B cell (primary cell): ENCODE measurements at regions not wholly inside any gene's neighbourhood (a gene's known extent, or its start where the extent isn't known, plus 50 kb on each side); places are given as distances from the start of the nearest gene placed in this dataset.
"Not testable (repeated sequence)": the region's sequence is repeated elsewhere in the genome, so short reads cannot be mapped to it uniquely, and the experiment has no call there.

ENCODE experiments used
- ATAC-seq: fragments of 200-7000 bp; cut with Tn5 transposase; one replicate; pipeline ENCODE4 v1.10.0; 2021; ENCODE audit warnings: low read depth, mild to moderate bottlenecking, moderate number of reproducible peaks, moderate library complexity
- CTCF ChIA-PET: fragments of 350-600 bp; sonication (Branson Sonifier 250); formaldehyde crosslinking; loops from one replicate; lab custom pipeline; 2021; ENCODE audit warnings: antibody characterized with exemption, inconsistent platforms; lab: Charles Lee
- POLR2A ChIA-PET: fragments of 350-600 bp; sonication (Branson Sonifier 250); formaldehyde crosslinking; loops from one replicate; lab custom pipeline; 2021; ENCODE audit warnings: antibody characterized with exemption; lab: Charles Lee
- DNase-seq: peaks from one replicate; pipeline ENCODE4 v3.0.0; 2013
- H2AFZ ChIP-seq: 2 replicates; pipeline ENCODE4 v1.6.1; 2012; ENCODE audit warnings: mild to moderate bottlenecking, low read depth, low read length; ENCODE audit not compliant: insufficient read depth, poor library complexity, severe bottlenecking
- H3K27ac ChIP-seq, 2 donors: 1 replicate in 1 of 2; 2 replicates in 1 of 2; pipeline ENCODE4 v1.5.1; 2012 to 2013; ENCODE audit warnings: low read length in 2 of 2, mild to moderate bottlenecking in 2 of 2, moderate library complexity in 1 of 2
- H3K27me3 ChIP-seq, 4 experiments: fragments of 200-600 bp in 1 of 4; sonication (generic) in 1 of 4; replicated peaks in 1 of 4; 1 replicate in 2 of 4; 2 replicates in 2 of 4; pipeline versions ENCODE4 v1.6.1 to v1.7.0; 2013 to 2016; ENCODE audit warnings: low read length in 3 of 4, mild to moderate bottlenecking in 2 of 4, mixed read lengths in 1 of 4, moderate library complexity in 1 of 4; ENCODE audit not compliant: insufficient read depth in 4 of 4, control insufficient read depth in 3 of 4; ENCODE audit errors: control extremely low read depth in 1 of 4
- H3K36me3 ChIP-seq, 2 experiments: replicated peaks in 1 of 2; 1 replicate in 1 of 2; 2 replicates in 1 of 2; pipeline versions ENCODE4 v1.6.1 to v1.7.1; 2013; ENCODE audit warnings: low read length in 1 of 2; ENCODE audit not compliant: insufficient read depth in 2 of 2, control insufficient read depth in 1 of 2; ENCODE audit errors: control extremely low read depth in 1 of 2, extremely low read depth in 1 of 2
- H3K4me1 ChIP-seq, 2 donors: fragments of 200-600 bp in 1 of 2; sonication (generic) in 1 of 2; 1 replicate in 1 of 2; 2 replicates in 1 of 2; pipeline versions ENCODE4 v1.5.1 to v1.6.1; 2013 to 2017; ENCODE audit warnings: low read length in 2 of 2; ENCODE audit not compliant: control insufficient read depth in 2 of 2, insufficient read depth in 2 of 2
- H3K4me2 ChIP-seq: replicated peaks from 2 replicates; pipeline ENCODE3; 2012; ENCODE audit warnings: mild to moderate bottlenecking, low read depth, low read length; ENCODE audit not compliant: poor library complexity, severe bottlenecking
- H3K4me3 ChIP-seq, 5 experiments: fragments of 200-600 bp in 1 of 5; sonication (generic) in 1 of 5; 1 replicate in 3 of 5; 2 replicates in 2 of 5; pipeline versions ENCODE4 v1.5.1 to v1.7.0; 2011 to 2016; ENCODE audit warnings: low read length in 4 of 5, mild to moderate bottlenecking in 4 of 5, low read depth in 2 of 5, control low read depth in 1 of 5, moderate library complexity in 1 of 5; ENCODE audit not compliant: insufficient read depth in 1 of 5; ENCODE audit errors: control extremely low read depth in 1 of 5, extremely low read depth in 1 of 5
- H3K79me2 ChIP-seq: fragments of 200-600 bp; sonication (generic); one replicate; pipeline ENCODE4 v1.6.0; 2016; ENCODE audit warnings: low read length; ENCODE audit not compliant: control insufficient read depth, insufficient read depth
- H3K9ac ChIP-seq: fragments of 200-600 bp; sonication (generic); 2 replicates; pipeline ENCODE4 v1.6.1; 2017; ENCODE audit warnings: mild to moderate bottlenecking, low read length, moderate library complexity
- H3K9me3 ChIP-seq, 3 donors: one replicate each; pipeline versions ENCODE4 v1.6.1 to v1.7.1; 2013; ENCODE audit warnings: low read length in 2 of 3; ENCODE audit not compliant: control insufficient read depth in 2 of 3, insufficient read depth in 1 of 3; ENCODE audit errors: control extremely low read depth in 1 of 3
- H4K20me1 ChIP-seq: 2 replicates; pipeline ENCODE4 v1.6.0; 2012; ENCODE audit warnings: mild to moderate bottlenecking, low read length; ENCODE audit not compliant: insufficient read depth, control insufficient read depth, poor library complexity, severe bottlenecking
- H3K27ac Mint-ChIP-seq: one replicate; pipeline ENCODE4 v1.8.0; 2021; ENCODE audit warnings: mixed read lengths
- H3K27me3 Mint-ChIP-seq: one replicate; pipeline ENCODE4 v1.8.0; 2021; ENCODE audit warnings: mixed read lengths
- H3K4me1 Mint-ChIP-seq: one replicate; pipeline ENCODE4 v1.8.0; 2021; ENCODE audit warnings: mixed read lengths
- H3K4me3 Mint-ChIP-seq: one replicate; pipeline ENCODE4 v1.8.0; 2021; ENCODE audit warnings: mixed read lengths
- H3K9me3 Mint-ChIP-seq: one replicate; pipeline ENCODE4 v1.8.0; 2022; ENCODE audit warnings: mixed read lengths; ENCODE audit not compliant: insufficient read depth
- EZH2 ChIP-seq: IDR thresholded peaks from 2 replicates; pipeline ENCODE4 v1.6.1; 2012; ENCODE audit warnings: borderline replicate concordance, low read depth, mild to moderate bottlenecking, moderate library complexity, low read length; ENCODE audit not compliant: insufficient read depth, poor library complexity, severe bottlenecking
- WGBS: methylation state at CpG from one replicate; pipeline ENCODE4 v1.1.5; 2013; ENCODE audit warnings: missing lambda C conversion rate; ENCODE audit not compliant: insufficient coverage; 5-methylcytosine and 5-hydroxymethylcytosine counted together
- intact Hi-C: fragments of 100-400 bp; cut with micrococcal nuclease; formaldehyde crosslinking; loops from one replicate; pipeline ENCODE4 v1.10.0; 2022
- TF ChIP-seq, protein P1 (sequence below): fragments of 200-600 bp; IDR thresholded peaks from one replicate; pipeline ENCODE4 v1.8.0; 2022; ENCODE audit warnings: antibody characterized with exemption, mild to moderate bottlenecking

DNA sequence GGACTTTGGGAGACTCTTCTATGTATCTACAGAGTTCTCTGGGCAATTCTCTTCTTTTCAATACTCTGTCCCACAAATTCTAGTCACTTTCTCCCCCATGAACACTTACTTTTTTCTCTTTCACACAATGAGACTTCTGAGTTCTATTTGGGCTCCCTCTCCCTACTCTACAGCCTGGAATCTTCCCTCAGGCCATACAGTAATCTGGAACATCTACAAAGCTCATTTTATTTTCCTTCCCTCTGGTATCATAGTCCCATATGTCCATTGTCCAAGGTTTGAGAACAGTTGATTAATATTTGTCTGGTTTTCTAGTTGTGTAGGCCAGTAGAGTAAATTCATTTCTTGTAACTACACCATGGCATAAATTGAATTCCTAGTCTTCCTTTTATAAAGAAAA, 544.6 kb upstream of the RAG2 start:
- no peak overlapping the region for H3K4me3 ChIP-seq
- H4K20me1 ChIP-seq: no peaks in the 10 kb centered on the region
- ATAC-seq (no peak), DNase-seq (no peak)
- H3K9ac ChIP-seq: no peak overlapping the region
- no peak overlapping the region for H3K4me3 Mint-ChIP-seq
- H3K27ac Mint-ChIP-seq: no peak overlapping the region
- H3K79me2 ChIP-seq: no peaks in the 10 kb centered on the region
- no peaks in the 10 kb centered on the region for H3K27me3 Mint-ChIP-seq
- no peaks in the 10 kb centered on the region for H3K9me3 ChIP-seq
- TF ChIP-seq EZH2: no peak
- TF ChIP-seq, protein P1, sequence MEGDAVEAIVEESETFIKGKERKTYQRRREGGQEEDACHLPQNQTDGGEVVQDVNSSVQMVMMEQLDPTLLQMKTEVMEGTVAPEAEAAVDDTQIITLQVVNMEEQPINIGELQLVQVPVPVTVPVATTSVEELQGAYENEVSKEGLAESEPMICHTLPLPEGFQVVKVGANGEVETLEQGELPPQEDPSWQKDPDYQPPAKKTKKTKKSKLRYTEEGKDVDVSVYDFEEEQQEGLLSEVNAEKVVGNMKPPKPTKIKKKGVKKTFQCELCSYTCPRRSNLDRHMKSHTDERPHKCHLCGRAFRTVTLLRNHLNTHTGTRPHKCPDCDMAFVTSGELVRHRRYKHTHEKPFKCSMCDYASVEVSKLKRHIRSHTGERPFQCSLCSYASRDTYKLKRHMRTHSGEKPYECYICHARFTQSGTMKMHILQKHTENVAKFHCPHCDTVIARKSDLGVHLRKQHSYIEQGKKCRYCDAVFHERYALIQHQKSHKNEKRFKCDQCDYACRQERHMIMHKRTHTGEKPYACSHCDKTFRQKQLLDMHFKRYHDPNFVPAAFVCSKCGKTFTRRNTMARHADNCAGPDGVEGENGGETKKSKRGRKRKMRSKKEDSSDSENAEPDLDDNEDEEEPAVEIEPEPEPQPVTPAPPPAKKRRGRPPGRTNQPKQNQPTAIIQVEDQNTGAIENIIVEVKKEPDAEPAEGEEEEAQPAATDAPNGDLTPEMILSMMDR: no peak
- H2AFZ ChIP-seq: no peak overlapping the region
- H3K9me3 Mint-ChIP-seq: peaks cover 5% of the 10 kb centered on the region
- H3K4me2 ChIP-seq: no peak overlapping the region
- H3K4me1 ChIP-seq: no peaks in the 10 kb centered on the region
- H3K4me1 Mint-ChIP-seq: no peaks in the 10 kb centered on the region
- H3K27ac ChIP-seq: no peak overlapping the region
- no peaks in the 10 kb centered on the region for H3K27me3 ChIP-seq
- CTCF ChIA-PET: no interaction called here
- POLR2A ChIA-PET: no interaction called here
- no peaks in the 10 kb centered on the region for H3K36me3 ChIP-seq
- intact Hi-C loops: no loop called here

DNA sequence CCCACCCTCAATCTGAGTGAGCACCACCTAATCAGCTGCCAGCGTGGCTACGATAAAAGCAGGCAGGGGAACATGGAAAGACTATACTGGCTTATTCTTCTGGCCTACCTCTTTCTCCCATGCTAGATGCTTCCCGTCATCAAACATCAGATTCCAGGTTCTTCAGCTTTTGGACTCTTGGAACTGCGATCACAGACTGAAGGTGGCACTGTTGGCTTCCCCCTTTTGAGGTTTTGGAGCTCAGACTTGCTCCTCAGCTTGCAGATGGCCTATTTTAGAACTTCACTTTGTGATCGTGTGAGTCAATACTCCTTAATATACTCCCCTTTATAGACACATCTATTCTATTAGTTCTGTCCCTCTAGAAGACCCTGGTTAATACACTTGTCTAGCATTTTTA, 543.7 kb upstream of the RAG2 start:
- Mint-ChIP-seq H3K27ac (no peak overlapping the region), H3K4me1 (no peaks in the 10 kb centered on the region), H3K9me3 (peaks cover 5% of the 10 kb centered on the region), H3K4me3 (no peak overlapping the region), H3K27me3 (no peaks in the 10 kb centered on the region)
- H3K9ac ChIP-seq: no peak overlapping the region
- no peak for DNase-seq
- H3K4me3 ChIP-seq: no peak overlapping the region
- WGBS: 92% methylated on average over 5 of the region's 5 CpGs
- H3K27ac ChIP-seq: no peak overlapping the region
- no peaks in the 10 kb centered on the region for H3K4me1 ChIP-seq
- no peaks in the 10 kb centered on the region for H3K79me2 ChIP-seq
- H3K9me3 ChIP-seq: no peaks in the 10 kb centered on the region
- no peak for ATAC-seq
- intact Hi-C loops: no loop called here
- TF ChIP-seq, protein P1: no peak
- TF ChIP-seq EZH2: no peak
- no peak overlapping the region for H3K4me2 ChIP-seq
- H3K27me3 ChIP-seq: no peaks in the 10 kb centered on the region
- H3K36me3 ChIP-seq: no peaks in the 10 kb centered on the region
- H4K20me1 ChIP-seq: no peaks in the 10 kb centered on the region
- ChIA-PET POLR2A (no interaction called here), CTCF (no interaction called here)
- H2AFZ ChIP-seq: no peak overlapping the region

DNA sequence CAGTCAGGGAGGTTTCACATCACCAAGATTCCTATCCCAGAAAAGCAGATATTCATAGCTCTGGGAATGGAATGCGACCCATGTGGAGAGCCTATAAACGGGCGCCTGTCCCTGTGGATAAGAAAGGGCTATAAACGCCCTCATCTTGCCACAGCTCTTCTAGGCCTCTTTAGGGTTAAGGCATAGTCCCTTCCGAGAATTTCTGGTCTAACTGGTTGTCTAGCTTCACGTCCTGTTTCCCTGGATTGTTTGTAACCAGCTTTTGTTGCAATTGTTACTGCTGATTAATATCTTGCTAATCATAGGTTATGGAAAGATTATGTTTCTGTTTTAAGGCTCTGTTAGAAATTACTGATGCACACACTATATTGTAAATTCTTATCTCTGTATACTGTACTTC, 537.6 kb upstream of the RAG2 start:
- POLR2A ChIA-PET, H4K20me1 ChIP-seq, H3K4me2 ChIP-seq, H3K4me3 Mint-ChIP-seq, H3K9ac ChIP-seq, ATAC-seq, intact Hi-C loops, H3K27me3 Mint-ChIP-seq, H3K4me3 ChIP-seq, H3K36me3 ChIP-seq, H3K79me2 ChIP-seq, H3K27ac ChIP-seq, H3K9me3 ChIP-seq, H3K4me1 ChIP-seq, H3K27ac Mint-ChIP-seq, H3K4me1 Mint-ChIP-seq, H3K9me3 Mint-ChIP-seq, CTCF ChIA-PET, H3K27me3 ChIP-seq, H2AFZ ChIP-seq, DNase-seq: not testable (repeated sequence)
- 78% methylated on average over 4 of the region's 6 CpGs for WGBS
